ENCODE measurements at regions not wholly inside any gene's neighbourhood (a gene's known extent, or its start where the extent isn't known, plus 50 kb on each side); places are given as distances from the start of the nearest gene placed in this dataset.

GRCh38 chr12:84793558-84794367 lies 118.8 kb downstream of the SLC6A15 start:
- TF ChIP-seq BHLHE40 (IDR thresholded peaks at IDR 0.05; ENCODE audit: low read depth, low read length) (no peak), CTCF (IDR thresholded peaks at IDR 0.05) (no peak), FOSL2 (IDR thresholded peaks at IDR 0.05) (no peak), FOSL2 (CRISPR knock-in tag; IDR thresholded peaks at IDR 0.05) (no peak), POLR2A (IDR thresholded peaks at IDR 0.05; ENCODE audit: low read length) (no peak), KDM5A (IDR thresholded peaks at IDR 0.05) (no peak), RFX5 (IDR thresholded peaks at IDR 0.05) (no peak)

Measured in A549 (cell line).